H9 (cell line): ENCODE measurements at regions not wholly inside any gene's neighbourhood (a gene's known extent, or its start where the extent isn't known, plus 50 kb on each side); places are given as distances from the start of the nearest gene placed in this dataset.

ENCODE experiments used
- DNase-seq: peaks from one replicate; pipeline ENCODE4 v3.0.0-alpha.2; 2017
- H2AFZ ChIP-seq: one replicate; pipeline ENCODE4 v1.6.1; 2013; ENCODE audit warnings: mild to moderate bottlenecking, low read length, control low read depth, moderate library complexity
- H2AK5ac ChIP-seq: 2 replicates; pipeline ENCODE4 v1.6.1; 2013; ENCODE audit warnings: low read length, control low read depth, mixed read lengths; ENCODE audit not compliant: insufficient read length
- H2BK120ac ChIP-seq: one replicate; pipeline ENCODE4 v1.6.1; 2013; ENCODE audit warnings: low read depth, mild to moderate bottlenecking, low read length, control low read depth, inconsistent platforms; ENCODE audit not compliant: poor library complexity, severe bottlenecking
- H2BK12ac ChIP-seq: 2 replicates; pipeline ENCODE4 v1.6.1; 2013; ENCODE audit warnings: low read length, control low read depth, mixed read lengths, low read depth; ENCODE audit not compliant: insufficient read length
- H2BK15ac ChIP-seq: 2 replicates; pipeline ENCODE4 v1.6.1; 2013; ENCODE audit warnings: low read depth, low read length, control low read depth
- H2BK20ac ChIP-seq: one replicate; pipeline ENCODE4 v1.6.1; 2013; ENCODE audit warnings: low read depth, mild to moderate bottlenecking, low read length, control low read depth, inconsistent platforms; ENCODE audit not compliant: poor library complexity, severe bottlenecking
- H2BK5ac ChIP-seq: 2 replicates; pipeline ENCODE4 v1.6.1; 2013; ENCODE audit warnings: low read length, control low read depth, mixed read lengths; ENCODE audit not compliant: insufficient read length
- H3K14ac ChIP-seq: 2 replicates; pipeline ENCODE4 v1.6.1; 2013; ENCODE audit warnings: low read length, control low read depth; ENCODE audit not compliant: insufficient read depth
- H3K18ac ChIP-seq: 2 replicates; pipeline ENCODE4 v1.6.1; 2013; ENCODE audit warnings: low read depth, mild to moderate bottlenecking, mixed read lengths, low read length, control low read depth; ENCODE audit not compliant: insufficient read length
- H3K23ac ChIP-seq: 2 replicates; pipeline ENCODE4 v1.6.1; 2013; ENCODE audit warnings: low read length, control low read depth, mixed read lengths, low read depth; ENCODE audit not compliant: insufficient read length
- H3K23me2 ChIP-seq: 2 replicates; pipeline ENCODE4 v1.6.1; 2013; ENCODE audit warnings: low read depth, mild to moderate bottlenecking, mixed read lengths, low read length, control low read depth; ENCODE audit not compliant: insufficient read length, poor library complexity, severe bottlenecking
- H3K27ac ChIP-seq: 2 replicates; pipeline ENCODE4 v1.5.1; 2013; ENCODE audit warnings: low read length, control low read depth, mixed read lengths, low read depth; ENCODE audit not compliant: insufficient read length
- H3K27me3 ChIP-seq: 2 replicates; pipeline ENCODE4 v1.6.1; 2013; ENCODE audit warnings: low read length, control low read depth, inconsistent platforms; ENCODE audit not compliant: insufficient read depth
- H3K4ac ChIP-seq: 2 replicates; pipeline ENCODE4 v1.6.1; 2013; ENCODE audit warnings: low read depth, mild to moderate bottlenecking, control low read depth, inconsistent platforms, low read length, moderate library complexity
- H3K4me1 ChIP-seq: 2 replicates; pipeline ENCODE4 v1.6.1; 2013; ENCODE audit warnings: low read length, control low read depth, inconsistent platforms; ENCODE audit not compliant: insufficient read depth
- H3K4me2 ChIP-seq: 2 replicates; pipeline ENCODE4 v1.6.1; 2013; ENCODE audit warnings: low read length, control low read depth, mixed read lengths; ENCODE audit not compliant: insufficient read length, insufficient read depth
- H3K56ac ChIP-seq: 2 replicates; pipeline ENCODE4 v1.6.1; 2013; ENCODE audit warnings: low read depth, mild to moderate bottlenecking, mixed read lengths, low read length, control low read depth; ENCODE audit not compliant: insufficient read length
- H3K79me1 ChIP-seq: 2 replicates; pipeline ENCODE4 v1.6.1; 2013; ENCODE audit warnings: low read depth, mild to moderate bottlenecking, moderate library complexity, low read length, control low read depth, inconsistent platforms; ENCODE audit not compliant: insufficient read depth, poor library complexity, severe bottlenecking
- H3K79me2 ChIP-seq: 2 replicates; pipeline ENCODE4 v1.6.1; 2013; ENCODE audit warnings: low read length, control low read depth, inconsistent platforms; ENCODE audit not compliant: insufficient read depth
- H3K9ac ChIP-seq: 2 replicates; pipeline ENCODE4 v1.6.1; 2013; ENCODE audit warnings: low read length, control low read depth, mixed read lengths; ENCODE audit not compliant: insufficient read length; ENCODE audit errors: extremely low read depth
- H3K9me3 ChIP-seq: one replicate; pipeline ENCODE4 v1.6.1; 2013; ENCODE audit warnings: low read depth, low read length, inconsistent platforms; ENCODE audit not compliant: control insufficient read depth
- H3T11ph ChIP-seq: one replicate; pipeline ENCODE4 v1.6.1; 2013; ENCODE audit warnings: mild to moderate bottlenecking, low read length, control low read depth, inconsistent platforms
- H4K20me1 ChIP-seq: one replicate; pipeline ENCODE4 v1.6.1; 2013; ENCODE audit not compliant: control insufficient read depth, insufficient read length, insufficient read depth
- H4K5ac ChIP-seq: 2 replicates; pipeline ENCODE4 v1.6.1; 2013; ENCODE audit warnings: low read depth, mild to moderate bottlenecking, mixed read lengths, low read length, control low read depth; ENCODE audit not compliant: insufficient read length
- H4K8ac ChIP-seq: replicated peaks from 2 replicates; pipeline ENCODE4 v1.6.1; 2013; ENCODE audit warnings: low read length, control low read depth, mixed read lengths, low read depth; ENCODE audit not compliant: insufficient read length
- H4K91ac ChIP-seq: 2 replicates; pipeline ENCODE4 v1.6.1; 2013; ENCODE audit warnings: low read depth, mild to moderate bottlenecking, moderate library complexity, mixed read lengths, low read length, control low read depth; ENCODE audit not compliant: insufficient read length
- H3K27ac Mint-ChIP-seq, 3 experiments: 2 replicates in 2 of 3; 3 replicates in 1 of 3; pipeline ENCODE4 v1.8.0; 2020 to 2021; ENCODE audit warnings: mixed read lengths in 3 of 3, mild to moderate bottlenecking in 1 of 3, moderate library complexity in 1 of 3
- H3K27me3 Mint-ChIP-seq: 2 replicates; pipeline ENCODE4 v1.8.0; 2021; ENCODE audit warnings: low read depth, mild to moderate bottlenecking, moderate library complexity, mixed read lengths
- H3K36me3 Mint-ChIP-seq, 3 experiments: 2 replicates in 2 of 3; 3 replicates in 1 of 3; pipeline ENCODE4 v1.8.0; 2020 to 2021; ENCODE audit warnings: low read depth in 3 of 3, mixed read lengths in 3 of 3; ENCODE audit not compliant: insufficient read depth in 1 of 3
- H3K4me1 Mint-ChIP-seq, 2 experiments: 2 replicates each; pipeline ENCODE4 v1.8.0; 2020; ENCODE audit warnings: mixed read lengths in 2 of 2
- H3K4me3 Mint-ChIP-seq, 2 experiments: 2 replicates in 1 of 2; 3 replicates in 1 of 2; pipeline ENCODE4 v1.8.0; 2020 to 2021; ENCODE audit warnings: mild to moderate bottlenecking in 2 of 2, mixed read lengths in 2 of 2, moderate library complexity in 1 of 2
- H3K9me3 Mint-ChIP-seq, 2 experiments: 2 replicates in 1 of 2; 3 replicates in 1 of 2; pipeline ENCODE4 v1.8.0; 2020; ENCODE audit warnings: mild to moderate bottlenecking in 2 of 2, mixed read lengths in 2 of 2, moderate library complexity in 1 of 2
- CTCF ChIP-seq: fragments of 200-600 bp; sonication (generic); conservative IDR thresholded peaks from 3 replicates; pipeline ENCODE4 v1.8.0; 2021; ENCODE audit warnings: antibody characterized with exemption, mild to moderate bottlenecking
- WGBS: extraction: QIAGEN DNeasy Blood & Tissue Kit; methylation state at CpG from one replicate; pipeline ENCODE4 v1.1.7; 2013; ENCODE audit warnings: missing lambda C conversion rate, low lambda C conversion rate, mixed read lengths; ENCODE audit not compliant: insufficient read length; ENCODE audit errors: extremely low coverage; 5-methylcytosine and 5-hydroxymethylcytosine counted together

GRCh38 chr21:28086861-28087581, 905.7 kb downstream of the LTN1 start:
- no peak overlapping the region for H3K27ac Mint-ChIP-seq

More at GRCh38 chr21:28086861-28087581, 905.7 kb downstream of the LTN1 start:
- no peak overlapping the region for H2BK15ac ChIP-seq
- no peak overlapping the region for H4K5ac ChIP-seq
- no peak overlapping the region for H4K8ac ChIP-seq
- peaks cover 12 to 31% of the 10 kb centered on the region in 2 experiments for H3K9me3 Mint-ChIP-seq
- H3K4me1 Mint-ChIP-seq, result peaks cover 21 to 36% of the 10 kb centered on the region in 2 experiments
- no peak overlapping the region for H3K9ac ChIP-seq
- H2BK5ac ChIP-seq, result no peak overlapping the region
- no peak overlapping the region for H3K4ac ChIP-seq
- no peaks in the 10 kb centered on the region for H3K79me1 ChIP-seq
- no peak overlapping the region for H2BK20ac ChIP-seq
- H3K27me3 Mint-ChIP-seq, result no peaks in the 10 kb centered on the region
- H3T11ph ChIP-seq, result no peak overlapping the region
- no peak overlapping the region for H3K18ac ChIP-seq
- no peaks in the 10 kb centered on the region for H4K20me1 ChIP-seq
- no peak overlapping the region for H3K14ac ChIP-seq
- H3K79me2 ChIP-seq, result no peaks in the 10 kb centered on the region
- no peak overlapping the region for H2AK5ac ChIP-seq
- no peak for DNase-seq
- no CpG with 5 or more reads among the region's 6 CpGs for WGBS
- no peaks in the 10 kb centered on the region for H3K23me2 ChIP-seq
- no peak overlapping the region for H2BK120ac ChIP-seq
- H3K27ac ChIP-seq, result no peak overlapping the region
- H3K9me3 ChIP-seq, result no peaks in the 10 kb centered on the region
- peaks cover 14 to 37% (median 24%) of the 10 kb centered on the region in 3 experiments; a peak in 6 of 7 replicates for H3K36me3 Mint-ChIP-seq
- no peaks in the 10 kb centered on the region for H3K27me3 ChIP-seq
- no peak overlapping the region for H3K56ac ChIP-seq
- no peaks in the 10 kb centered on the region for H3K4me1 ChIP-seq
- H4K91ac ChIP-seq, result no peak overlapping the region
- no peak overlapping the region for H3K4me2 ChIP-seq
- H2AFZ ChIP-seq, result no peak overlapping the region
- no peak overlapping the region for H3K4me3 Mint-ChIP-seq
- H2BK12ac ChIP-seq, result no peak overlapping the region
- no peak for TF ChIP-seq CTCF
- no peak overlapping the region for H3K23ac ChIP-seq
